ENCODE measurements at regions not wholly inside any gene's neighbourhood (a gene's known extent, or its start where the extent isn't known, plus 50 kb on each side); places are given as distances from the start of the nearest gene placed in this dataset.

DNA sequence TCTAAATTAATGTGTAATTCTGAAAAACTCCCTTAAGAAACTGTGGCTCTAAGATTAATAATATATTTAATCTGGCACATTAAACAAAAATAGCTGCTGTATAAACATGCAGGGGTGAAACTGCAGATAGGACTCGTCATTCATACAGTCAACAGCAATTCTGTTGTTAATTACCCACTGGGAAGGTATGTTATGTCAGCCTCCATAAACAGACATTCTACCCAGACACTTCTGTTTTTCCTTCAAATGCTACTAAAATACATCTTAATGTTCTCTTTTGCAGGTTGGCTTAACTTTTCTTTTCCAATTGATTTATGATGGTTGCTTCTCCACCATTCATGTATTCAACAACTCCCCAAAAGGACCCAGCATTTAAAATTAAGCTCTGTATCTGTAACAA, 165.6 kb downstream of the SIPA1L2 start:
- TF ChIP-seq CTCF (IDR thresholded peaks at IDR 0.05; ENCODE audit: insufficient read depth, low read length) (no peak), POLR2AphosphoS5 (IDR thresholded peaks at IDR 0.05; ENCODE audit: low read depth) (no peak), GABPA (IDR thresholded peaks at IDR 0.05; ENCODE audit: low read depth) (no peak)
- TF ChIP-seq, protein P1, sequence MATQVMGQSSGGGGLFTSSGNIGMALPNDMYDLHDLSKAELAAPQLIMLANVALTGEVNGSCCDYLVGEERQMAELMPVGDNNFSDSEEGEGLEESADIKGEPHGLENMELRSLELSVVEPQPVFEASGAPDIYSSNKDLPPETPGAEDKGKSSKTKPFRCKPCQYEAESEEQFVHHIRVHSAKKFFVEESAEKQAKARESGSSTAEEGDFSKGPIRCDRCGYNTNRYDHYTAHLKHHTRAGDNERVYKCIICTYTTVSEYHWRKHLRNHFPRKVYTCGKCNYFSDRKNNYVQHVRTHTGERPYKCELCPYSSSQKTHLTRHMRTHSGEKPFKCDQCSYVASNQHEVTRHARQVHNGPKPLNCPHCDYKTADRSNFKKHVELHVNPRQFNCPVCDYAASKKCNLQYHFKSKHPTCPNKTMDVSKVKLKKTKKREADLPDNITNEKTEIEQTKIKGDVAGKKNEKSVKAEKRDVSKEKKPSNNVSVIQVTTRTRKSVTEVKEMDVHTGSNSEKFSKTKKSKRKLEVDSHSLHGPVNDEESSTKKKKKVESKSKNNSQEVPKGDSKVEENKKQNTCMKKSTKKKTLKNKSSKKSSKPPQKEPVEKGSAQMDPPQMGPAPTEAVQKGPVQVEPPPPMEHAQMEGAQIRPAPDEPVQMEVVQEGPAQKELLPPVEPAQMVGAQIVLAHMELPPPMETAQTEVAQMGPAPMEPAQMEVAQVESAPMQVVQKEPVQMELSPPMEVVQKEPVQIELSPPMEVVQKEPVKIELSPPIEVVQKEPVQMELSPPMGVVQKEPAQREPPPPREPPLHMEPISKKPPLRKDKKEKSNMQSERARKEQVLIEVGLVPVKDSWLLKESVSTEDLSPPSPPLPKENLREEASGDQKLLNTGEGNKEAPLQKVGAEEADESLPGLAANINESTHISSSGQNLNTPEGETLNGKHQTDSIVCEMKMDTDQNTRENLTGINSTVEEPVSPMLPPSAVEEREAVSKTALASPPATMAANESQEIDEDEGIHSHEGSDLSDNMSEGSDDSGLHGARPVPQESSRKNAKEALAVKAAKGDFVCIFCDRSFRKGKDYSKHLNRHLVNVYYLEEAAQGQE (IDR thresholded peaks at IDR 0.05; ENCODE audit: insufficient replicate concordance, low read depth): no peak
